ENCODE measurements at regions not wholly inside any gene's neighbourhood (a gene's known extent, or its start where the extent isn't known, plus 50 kb on each side); places are given as distances from the start of the nearest gene placed in this dataset.
"Not testable (repeated sequence)": the region's sequence is repeated elsewhere in the genome, so short reads cannot be mapped to it uniquely, and the experiment has no call there.

- no peak for ATAC-seq
- intact Hi-C loops (cut with micrococcal nuclease): no loop called here
- Mint-ChIP-seq H3K36me3 (ENCODE audit: low read depth) (no peaks in the 10 kb centered on the region), H3K4me1 (ENCODE audit: low read depth) (no peaks in the 10 kb centered on the region), H3K27ac (no peak overlapping the region), H3K9me3 (peaks cover 2% of the 10 kb centered on the region), H3K27me3 (no peaks in the 10 kb centered on the region), H3K4me3 (no peak overlapping the region)
- POLR2A ChIA-PET: no interaction called here
- no peak for DNase-seq
- CTCF ChIA-PET: no interaction called here
- TF ChIP-seq CTCF (IDR thresholded peaks at IDR 0.05): no peak
Observed at GRCh38 chr5:167853421-167853820, 438.0 kb upstream of the WWC1 start.

GRCh38 chr5:167855818-167856217, 435.6 kb upstream of the WWC1 start:
- Mint-ChIP-seq H3K36me3 (ENCODE audit: low read depth) (no peaks in the 10 kb centered on the region), H3K4me1 (ENCODE audit: low read depth) (no peaks in the 10 kb centered on the region), H3K4me3 (no peak overlapping the region), H3K27me3 (no peaks in the 10 kb centered on the region), H3K27ac (no peak overlapping the region), H3K9me3 (peaks cover 2% of the 10 kb centered on the region)
- TF ChIP-seq CTCF (IDR thresholded peaks at IDR 0.05): no peak
- ChIA-PET CTCF (no interaction called here), POLR2A (no interaction called here)
- intact Hi-C loops (cut with micrococcal nuclease): no loop called here
- DNase-seq (no peak), ATAC-seq (no peak)

DNA sequence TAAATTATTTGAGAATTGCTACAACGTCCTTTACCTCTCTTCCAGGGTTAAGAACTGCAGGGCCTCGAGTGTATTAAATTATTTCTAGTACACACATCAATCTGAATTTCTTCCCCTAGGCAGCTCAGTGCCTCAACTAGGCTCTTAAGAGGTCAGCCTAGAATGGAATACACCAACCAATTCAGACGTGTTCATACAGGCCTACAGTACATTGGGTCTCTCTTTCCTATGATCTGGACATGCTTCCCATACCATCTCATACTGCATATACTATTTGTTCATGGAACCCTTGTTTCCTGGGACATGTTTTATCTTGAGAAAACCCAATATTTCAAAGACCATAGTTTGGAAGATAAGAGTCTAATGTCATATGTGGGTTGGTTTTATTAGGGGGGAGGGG, 434.1 kb upstream of the WWC1 start:
- CTCF ChIA-PET: no interaction called here
- DNase-seq: no peak
- no peaks in the 10 kb centered on the region for H3K27me3 Mint-ChIP-seq
- intact Hi-C loops (cut with micrococcal nuclease): no loop called here
- ATAC-seq: no peak
- H3K9me3 Mint-ChIP-seq: peaks cover 5% of the 10 kb centered on the region
- H3K4me3 Mint-ChIP-seq: no peak overlapping the region
- no peaks in the 10 kb centered on the region for H3K36me3 Mint-ChIP-seq (ENCODE audit: low read depth)
- POLR2A ChIA-PET: no interaction called here
- no peaks in the 10 kb centered on the region for H3K4me1 Mint-ChIP-seq (ENCODE audit: low read depth)
- no peak for TF ChIP-seq CTCF (IDR thresholded peaks at IDR 0.05)
- no peak overlapping the region for H3K27ac Mint-ChIP-seq

- DNase-seq; H3K27ac Mint-ChIP-seq; H3K4me1 Mint-ChIP-seq (ENCODE audit: low read depth); ATAC-seq; H3K27me3 Mint-ChIP-seq; H3K4me3 Mint-ChIP-seq; CTCF ChIA-PET; H3K9me3 Mint-ChIP-seq; intact Hi-C loops (cut with micrococcal nuclease); H3K36me3 Mint-ChIP-seq (ENCODE audit: low read depth); POLR2A ChIA-PET: not testable (repeated sequence)
Observed at GRCh38 chr5:167858186-167858855, 433.1 kb upstream of the WWC1 start.

DNA sequence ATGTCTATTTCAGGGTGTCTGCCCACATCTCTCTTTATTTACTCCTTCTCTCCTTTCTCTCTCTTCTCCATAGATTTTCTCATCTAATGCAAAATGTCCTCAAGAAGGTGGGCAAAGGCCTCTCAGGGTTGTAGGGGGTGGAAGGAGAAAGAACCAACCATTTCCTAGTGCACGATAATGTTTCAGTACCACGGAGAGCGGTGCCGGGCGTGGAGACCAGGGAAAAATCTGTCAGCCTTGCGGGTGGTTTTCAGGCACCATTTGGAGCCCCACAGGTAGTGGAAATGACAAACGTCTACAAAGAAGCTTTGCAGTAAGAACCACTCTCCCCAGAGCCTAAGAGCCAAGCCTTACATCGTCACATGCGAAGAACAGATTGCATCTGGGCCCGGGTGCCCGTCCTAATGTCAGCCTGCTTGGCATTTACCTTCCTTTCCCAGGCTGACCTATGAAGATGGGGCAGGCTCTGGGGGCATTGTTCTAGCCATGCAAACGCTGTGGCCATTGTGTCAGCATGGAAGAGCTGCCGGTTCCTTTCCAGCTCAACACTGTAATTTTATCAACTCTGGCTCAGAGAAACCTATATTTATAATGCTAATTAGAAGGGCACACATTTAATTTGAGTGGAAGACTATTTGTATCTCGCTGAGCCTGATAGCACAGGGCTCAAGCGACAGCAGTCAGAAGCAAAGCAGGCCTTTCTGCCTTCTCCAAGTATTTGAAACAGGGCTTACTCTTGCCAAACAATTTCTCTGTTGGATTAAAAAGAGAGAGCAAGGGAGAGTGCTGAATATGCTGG, 430.1 kb upstream of the WWC1 start:
- Mint-ChIP-seq H3K27me3 (no peaks in the 10 kb centered on the region), H3K4me1 (ENCODE audit: low read depth) (no peaks in the 10 kb centered on the region), H3K27ac (no peak overlapping the region), H3K4me3 (no peak overlapping the region), H3K9me3 (peaks cover 5% of the 10 kb centered on the region), H3K36me3 (ENCODE audit: low read depth) (no peaks in the 10 kb centered on the region)
- ATAC-seq (no peak), DNase-seq (no peak)
- TF ChIP-seq CTCF (IDR thresholded peaks at IDR 0.05): no peak
- intact Hi-C loops (cut with micrococcal nuclease): no loop called here
- CTCF ChIA-PET: no interaction called here
- POLR2A ChIA-PET: no interaction called here

Measured in activated CD8-positive, alpha-beta T cell treated with anti-CD3 and anti-CD28 coated beads for 36 hours (primary cell).